Ascending aorta (tissue), 2 donors: ENCODE measurements at regions not wholly inside any gene's neighbourhood (a gene's known extent, or its start where the extent isn't known, plus 50 kb on each side); places are given as distances from the start of the nearest gene placed in this dataset.
"Not testable (repeated sequence)": the region's sequence is repeated elsewhere in the genome, so short reads cannot be mapped to it uniquely, and the experiment has no call there.

Experiments used
- DNase-seq, 2 donors: peaks; one replicate each; pipeline ENCODE4 v3.0.0-alpha.2; 2019; ENCODE audit warnings: low spot score in 2 of 2
- H3K27ac ChIP-seq, 2 donors: fragments of 200-600 bp; sonication (generic); one replicate each; pipeline ENCODE4 v1.5.1; 2016 to 2017; ENCODE audit warnings: mild to moderate bottlenecking in 1 of 2
- H3K27me3 ChIP-seq: fragments of 200-600 bp; sonication (generic); one replicate; pipeline ENCODE4 v1.5.1; 2017
- H3K36me3 ChIP-seq, 2 donors: fragments of 200-600 bp; sonication (generic); one replicate each; pipeline ENCODE4 v1.5.1; 2016
- H3K4me1 ChIP-seq, 2 donors: fragments of 200-600 bp; sonication (generic); one replicate each; pipeline ENCODE4 v1.5.1; 2016 to 2017; ENCODE audit warnings: mild to moderate bottlenecking in 1 of 2
- H3K4me3 ChIP-seq, 2 donors: fragments of 200-600 bp; sonication (generic); one replicate each; pipeline ENCODE4 v1.5.1; 2016 to 2017; ENCODE audit warnings: mild to moderate bottlenecking in 1 of 2
- H3K9me3 ChIP-seq, 2 donors: fragments of 200-600 bp; sonication (generic); one replicate each; pipeline ENCODE4 v1.5.1; 2016
- CTCF ChIP-seq, 3 experiments: fragments of 200-600 bp in 2 of 3; fragments of 450-650 bp in 1 of 3; sonication (generic) in 2 of 3; IDR thresholded peaks; one replicate each; pipeline ENCODE4 v1.5.1; 2016 to 2019; ENCODE audit warnings: antibody characterized with exemption in 3 of 3, mild to moderate bottlenecking in 1 of 3, moderate library complexity in 1 of 3
- intact Hi-C: fragments of 100-400 bp; cut with DNase I; formaldehyde crosslinking; loops from one replicate; pipeline ENCODE4 v1.15.1; 2023

DNA sequence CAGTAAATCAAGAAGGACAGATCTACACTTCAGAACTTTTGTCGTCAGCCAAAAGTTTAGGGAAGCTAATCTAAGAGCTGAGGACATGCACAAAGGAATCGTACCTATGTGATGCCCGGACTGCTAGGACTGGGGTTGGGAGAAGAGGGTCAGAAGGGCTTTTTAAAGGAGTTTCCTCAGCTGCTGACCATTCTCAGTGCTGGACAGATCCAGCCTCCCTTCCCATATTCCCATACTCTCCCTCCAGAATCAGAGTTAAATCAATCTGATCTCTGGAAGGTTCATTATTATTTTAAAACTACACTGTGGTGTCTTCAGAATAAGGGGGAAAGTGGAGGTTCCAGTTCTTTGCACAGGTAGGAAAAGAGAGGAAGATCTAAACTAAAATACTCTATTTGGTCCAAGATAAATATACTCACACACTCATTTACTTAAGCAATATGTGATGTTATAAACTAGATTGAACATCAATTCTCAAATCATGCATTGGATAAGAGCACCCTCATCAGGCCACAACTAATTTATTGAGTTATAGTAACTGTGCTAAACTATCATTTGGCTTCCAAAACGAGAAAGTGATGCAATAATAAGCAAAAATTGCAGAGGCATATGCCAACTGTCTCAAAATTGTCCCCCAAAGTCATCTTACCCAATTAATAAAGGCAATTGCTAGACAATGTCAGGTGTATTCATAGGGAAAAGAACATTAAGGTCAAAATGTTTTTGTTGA lies 124.7 kb downstream of the HNRNPD start:
- H3K4me1 ChIP-seq, result no peaks in the 10 kb centered on the region
- no peak for DNase-seq
- H3K27ac ChIP-seq, result no peak overlapping the region

GRCh38 chr4:82247629-82248028 lies 126.2 kb downstream of the HNRNPD start:
- intact Hi-C loops, result no loop called here
- Histone ChIP-seq H3K4me1 (no peaks in the 10 kb centered on the region), H3K27me3 (no peaks in the 10 kb centered on the region), H3K27ac (no peak overlapping the region), H3K4me3 (no peak overlapping the region), H3K9me3 (no peaks in the 10 kb centered on the region), H3K36me3 (no peaks in the 10 kb centered on the region)
- no peak for TF ChIP-seq CTCF (IDR thresholded peaks at IDR 0.05)
- no peak for DNase-seq

More for the DNA sequence above, 124.7 kb downstream of the HNRNPD start:
- Histone ChIP-seq H3K27me3 (no peaks in the 10 kb centered on the region), H3K36me3 (no peaks in the 10 kb centered on the region), H3K4me3 (no peak overlapping the region), H3K9me3 (no peaks in the 10 kb centered on the region)
- intact Hi-C loops, result no loop called here
- no peak for TF ChIP-seq CTCF (IDR thresholded peaks at IDR 0.05)

DNA sequence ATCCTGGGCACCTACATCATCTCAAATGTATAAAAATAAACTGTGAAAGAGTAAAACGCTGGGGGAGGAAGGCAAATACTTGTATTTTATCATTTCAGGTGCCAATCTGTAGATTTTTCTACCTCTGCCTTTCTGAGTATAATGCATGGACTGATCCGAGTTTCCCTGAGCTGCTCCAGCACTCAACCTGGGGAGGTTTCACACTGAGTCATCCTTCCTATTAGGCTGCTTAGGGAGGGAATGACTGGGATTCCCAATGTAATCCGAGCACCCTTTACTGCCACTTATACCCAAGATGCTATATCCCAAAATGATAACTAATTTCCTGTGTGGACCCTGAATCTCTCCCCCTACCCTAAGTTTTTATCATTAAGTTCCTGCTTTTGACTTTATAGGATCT lies 126.6 kb downstream of the HNRNPD start:
- Histone ChIP-seq H3K36me3 (no peaks in the 10 kb centered on the region), H3K9me3 (no peaks in the 10 kb centered on the region), H3K4me3 (no peak overlapping the region), H3K27ac (no peak overlapping the region), H3K27me3 (no peaks in the 10 kb centered on the region), H3K4me1 (no peaks in the 10 kb centered on the region)
- intact Hi-C loops, result no loop called here
- no peak for TF ChIP-seq CTCF (IDR thresholded peaks at IDR 0.05)
- no peak for DNase-seq

- no peaks in the 10 kb centered on the region for H3K4me1 ChIP-seq
- H3K36me3 ChIP-seq, result no peaks in the 10 kb centered on the region
- no peaks in the 10 kb centered on the region for H3K9me3 ChIP-seq
- intact Hi-C loops, result no loop called here
- TF ChIP-seq CTCF (IDR thresholded peaks at IDR 0.05), result no peak
- no peak overlapping the region for H3K4me3 ChIP-seq
- H3K27ac ChIP-seq, result no peak overlapping the region
- DNase-seq, result no peak
- H3K27me3 ChIP-seq, result no peaks in the 10 kb centered on the region
These were observed 132.3 kb downstream of the HNRNPD start for GRCh38 chr4:82241534-82241933.

- TF ChIP-seq CTCF (IDR thresholded peaks at IDR 0.05), result no peak
- H3K4me1 ChIP-seq, result no peaks in the 10 kb centered on the region
- H3K9me3 ChIP-seq, result no peaks in the 10 kb centered on the region
- intact Hi-C loops, result no loop called here
- no peaks in the 10 kb centered on the region for H3K36me3 ChIP-seq
- no peaks in the 10 kb centered on the region for H3K27me3 ChIP-seq
- H3K27ac ChIP-seq, result no peak overlapping the region
- no peak overlapping the region for H3K4me3 ChIP-seq
- no peak for DNase-seq
These were observed 133.4 kb downstream of the HNRNPD start for GRCh38 chr4:82240410-82240809.

GRCh38 chr4:82237142-82237541 lies 136.6 kb downstream of the HNRNPD start:
- DNase-seq, H3K4me1 ChIP-seq, H3K9me3 ChIP-seq, H3K27me3 ChIP-seq, intact Hi-C loops, H3K36me3 ChIP-seq, H3K27ac ChIP-seq, H3K4me3 ChIP-seq: not testable (repeated sequence)
